GM12891 (cell line): ENCODE measurements at regions not wholly inside any gene's neighbourhood (a gene's known extent, or its start where the extent isn't known, plus 50 kb on each side); places are given as distances from the start of the nearest gene placed in this dataset.

Experiments
- DNase-seq: peaks from one replicate; pipeline ENCODE4 v3.0.0; 2011; ENCODE audit warnings: low spot score; ENCODE audit not compliant: insufficient read length
- FAIRE-seq: peaks from 2 replicates; lab custom pipeline; 2011; peaks lifted over from hg19 to GRCh38; lab: Jason Lieb, UNC
- PAX5 ChIP-seq: IDR thresholded peaks from 2 replicates; pipeline ENCODE4 v1.6.1; 2011; ENCODE audit warnings: low read length, moderate library complexity, mild to moderate bottlenecking; ENCODE audit not compliant: insufficient read depth, severe bottlenecking
- POLR2A ChIP-seq: IDR thresholded peaks from 2 replicates; pipeline ENCODE4 v1.6.1; 2011; ENCODE audit warnings: low read depth, low read length, control low read depth
- POLR2AphosphoS5 ChIP-seq: IDR thresholded peaks from 2 replicates; pipeline ENCODE4 v1.6.1; 2011; ENCODE audit warnings: low read depth, low read length, control low read depth
- POU2F2 ChIP-seq: IDR thresholded peaks from 2 replicates; pipeline ENCODE4 v1.6.1; 2011; ENCODE audit warnings: low read depth, mild to moderate bottlenecking, control low read depth, low read length, moderate library complexity
- SPI1 ChIP-seq: IDR thresholded peaks from 2 replicates; pipeline ENCODE4 v1.6.1; 2011; ENCODE audit warnings: low read depth, low read length, control low read depth
- TAF1 ChIP-seq: IDR thresholded peaks from 2 replicates; pipeline ENCODE4 v1.6.1; 2011; ENCODE audit warnings: low read depth, low read length, control low read depth

- FAIRE-seq (no peak), DNase-seq (no peak)
- TF ChIP-seq POLR2AphosphoS5 (no peak), PAX5 (no peak), POLR2A (no peak), POU2F2 (no peak), TAF1 (no peak), SPI1 (no peak)
Observed at GRCh38 chr1:14220811-14221210, 377.7 kb upstream of the KAZN start.

- TF ChIP-seq POLR2AphosphoS5 (no peak), PAX5 (no peak), TAF1 (no peak), POU2F2 (no peak), SPI1 (no peak), POLR2A (no peak)
- DNase-seq (no peak), FAIRE-seq (no peak)
Observed at GRCh38 chr1:14222086-14222485, 376.4 kb upstream of the KAZN start.

GRCh38 chr1:14228677-14229076 is 369.8 kb upstream of the KAZN start:
- no peak for FAIRE-seq
- no peak for DNase-seq
- TF ChIP-seq POLR2AphosphoS5 (no peak), PAX5 (no peak), POLR2A (no peak), TAF1 (no peak), SPI1 (no peak), POU2F2 (no peak)

GRCh38 chr1:14233510-14233909 is 365.0 kb upstream of the KAZN start:
- FAIRE-seq (no peak), DNase-seq (no peak)
- TF ChIP-seq POU2F2 (no peak), POLR2AphosphoS5 (no peak), SPI1 (no peak), POLR2A (no peak), TAF1 (no peak), PAX5 (no peak)

GRCh38 chr1:14236097-14236496 is 362.4 kb upstream of the KAZN start:
- DNase-seq, result no peak
- FAIRE-seq, result no peak

GRCh38 chr1:14238472-14239307 is 359.8 kb upstream of the KAZN start:
- no peak for DNase-seq
- no peak for TF ChIP-seq TAF1
- TF ChIP-seq POLR2A, result no peak
- TF ChIP-seq PAX5, result no peak
- no peak for TF ChIP-seq POU2F2
- no peak for TF ChIP-seq SPI1
- TF ChIP-seq POLR2AphosphoS5, result no peak
- no peak for FAIRE-seq

More at GRCh38 chr1:14236097-14236496, 362.4 kb upstream of the KAZN start:
- TF ChIP-seq POLR2A (no peak), TAF1 (no peak), SPI1 (no peak), PAX5 (no peak), POLR2AphosphoS5 (no peak), POU2F2 (no peak)

GRCh38 chr1:14240265-14240664 is 358.2 kb upstream of the KAZN start:
- TF ChIP-seq PAX5 (no peak), TAF1 (no peak), POLR2AphosphoS5 (no peak), POU2F2 (no peak), SPI1 (no peak), POLR2A (no peak)
- FAIRE-seq (no peak), DNase-seq (no peak)

- TF ChIP-seq PAX5 (no peak), POLR2A (no peak), SPI1 (no peak), POLR2AphosphoS5 (no peak), POU2F2 (no peak), TAF1 (no peak)
- no peak for DNase-seq
- FAIRE-seq, result no peak
Observed at GRCh38 chr1:14242123-14242522, 356.4 kb upstream of the KAZN start.

- FAIRE-seq (no peak), DNase-seq (no peak)
- TF ChIP-seq PAX5 (no peak), SPI1 (no peak), POLR2A (no peak), TAF1 (no peak), POLR2AphosphoS5 (no peak), POU2F2 (no peak)
Observed at GRCh38 chr1:14242870-14243269, 355.6 kb upstream of the KAZN start.

GRCh38 chr1:14245954-14246353 is 352.5 kb upstream of the KAZN start:
- FAIRE-seq (no peak), DNase-seq (no peak)
- TF ChIP-seq POLR2A, result no peak
- TF ChIP-seq TAF1, result no peak
- no peak for TF ChIP-seq PAX5
- TF ChIP-seq POLR2AphosphoS5, result no peak
- no peak for TF ChIP-seq POU2F2
- no peak for TF ChIP-seq SPI1
